T-cell (primary cell): ENCODE measurements at regions not wholly inside any gene's neighbourhood (a gene's known extent, or its start where the extent isn't known, plus 50 kb on each side); places are given as distances from the start of the nearest gene placed in this dataset.

Experiments used
- ATAC-seq, 4 experiments: fragments of 200-7000 bp in 3 of 4; fragments of 150-1000 bp in 1 of 4; cut with Tn5 transposase; replicated peaks in 1 of 4; 1 replicate in 3 of 4; 2 replicates in 1 of 4; pipeline ENCODE4 v1.10.0; 2021; ENCODE audit warnings: moderate library complexity in 3 of 4, mild to moderate bottlenecking in 2 of 4, moderate number of reproducible peaks in 1 of 4
- CTCF ChIA-PET, 2 donors: fragments of 300-600 bp; sonication (Branson Sonifier 250); formaldehyde crosslinking; loops; one replicate each; lab custom pipeline; 2022; ENCODE audit warnings: antibody characterized with exemption in 2 of 2; lab: Charles Lee
- POLR2A ChIA-PET, 2 donors: fragments of 300-600 bp; sonication (Branson Sonifier 250); formaldehyde crosslinking; loops; one replicate each; lab custom pipeline; 2022; ENCODE audit warnings: antibody characterized with exemption in 2 of 2; lab: Charles Lee
- DNase-seq, 35 experiments: peaks; one replicate each; pipeline versions ENCODE4 v3.0.0 to v3.0.0-alpha.2; 2013 to 2023
- H3K27ac ChIP-seq: one replicate; pipeline ENCODE4 v1.5.1; 2013; ENCODE audit warnings: low read length
- H3K27me3 ChIP-seq, 2 experiments: replicated peaks in 1 of 2; 1 replicate in 1 of 2; 2 replicates in 1 of 2; pipeline versions ENCODE4 v1.6.1 to v1.7.0; 2013; ENCODE audit warnings: low read length in 1 of 2, mixed read lengths in 1 of 2; ENCODE audit not compliant: control insufficient read depth in 2 of 2, insufficient read depth in 2 of 2; ENCODE audit errors: extremely low read depth in 1 of 2
- H3K36me3 ChIP-seq, 2 donors: 1 replicate in 1 of 2; 2 replicates in 1 of 2; pipeline versions ENCODE4 v1.6.1 to v1.7.0; 2013; ENCODE audit warnings: low read length in 1 of 2; ENCODE audit not compliant: control insufficient read depth in 2 of 2, insufficient read depth in 1 of 2; ENCODE audit errors: extremely low read depth in 1 of 2
- H3K4me1 ChIP-seq, 2 experiments: 1 replicate in 1 of 2; 2 replicates in 1 of 2; pipeline versions ENCODE4 v1.6.1 to v1.7.0; 2013; ENCODE audit warnings: low read length in 2 of 2, mixed read lengths in 1 of 2; ENCODE audit not compliant: insufficient read depth in 2 of 2, control insufficient read depth in 1 of 2; ENCODE audit errors: extremely low read depth in 1 of 2
- H3K4me3 ChIP-seq, 2 donors: 1 replicate in 1 of 2; 2 replicates in 1 of 2; pipeline versions ENCODE4 v1.5.1 to v1.7.0; 2013; ENCODE audit warnings: mild to moderate bottlenecking in 2 of 2, low read length in 1 of 2, moderate library complexity in 1 of 2; ENCODE audit not compliant: control insufficient read depth in 1 of 2; ENCODE audit errors: extremely low read depth in 1 of 2
- H3K9me3 ChIP-seq: 2 replicates; pipeline ENCODE4 v1.7.0; 2013
- H3K27ac Mint-ChIP-seq, 2 donors: one replicate each; pipeline ENCODE4 v1.8.0; 2020 to 2021; ENCODE audit warnings: mild to moderate bottlenecking in 2 of 2, mixed read lengths in 2 of 2
- H3K27me3 Mint-ChIP-seq, 2 donors: one replicate each; pipeline ENCODE4 v1.8.0; 2021 to 2022; ENCODE audit warnings: mixed read lengths in 2 of 2
- H3K36me3 Mint-ChIP-seq: one replicate; pipeline ENCODE4 v1.8.0; 2021; ENCODE audit warnings: mixed read lengths
- H3K4me1 Mint-ChIP-seq, 3 donors: one replicate each; pipeline ENCODE4 v1.8.0; 2020 to 2022; ENCODE audit warnings: mixed read lengths in 3 of 3, mild to moderate bottlenecking in 1 of 3
- H3K4me3 Mint-ChIP-seq, 3 donors: one replicate each; pipeline ENCODE4 v1.8.0; 2020 to 2022; ENCODE audit warnings: mild to moderate bottlenecking in 3 of 3, mixed read lengths in 3 of 3, moderate library complexity in 3 of 3
- H3K9me3 Mint-ChIP-seq, 3 donors: one replicate each; pipeline ENCODE4 v1.8.0; 2020 to 2022; ENCODE audit warnings: mixed read lengths in 3 of 3
- WGBS: methylation state at CpG from one replicate; pipeline ENCODE4 v1.1.5; 2013; ENCODE audit warnings: missing lambda C conversion rate; ENCODE audit not compliant: insufficient coverage; 5-methylcytosine and 5-hydroxymethylcytosine counted together

DNA sequence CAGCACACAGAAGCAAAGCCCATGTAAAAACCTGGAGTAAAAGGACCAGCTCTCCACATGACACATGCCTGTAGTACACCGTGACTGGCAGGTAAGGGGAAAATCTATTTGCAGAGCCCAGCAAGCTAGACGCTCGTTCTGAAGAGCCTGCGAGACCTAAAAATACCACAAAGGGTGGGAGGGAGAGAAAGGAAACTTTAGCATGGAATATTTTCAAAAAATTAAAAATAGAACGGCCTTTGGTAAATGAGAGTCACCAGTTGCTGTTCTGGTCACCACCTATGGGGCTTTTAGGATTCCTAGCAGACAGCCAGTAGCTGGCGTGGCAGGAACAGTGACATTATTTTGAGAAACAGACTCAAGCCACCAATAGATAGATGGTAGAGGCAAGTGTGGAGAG is 115.5 kb downstream of the MID1IP1 start:
- H3K36me3 ChIP-seq, result no peaks in the 10 kb centered on the region
- no peak for ATAC-seq
- no peak overlapping the region for H3K27ac ChIP-seq
- no peaks in the 10 kb centered on the region for H3K27me3 ChIP-seq
- Mint-ChIP-seq H3K4me3 (no peak overlapping the region), H3K4me1 (no peaks in the 10 kb centered on the region), H3K27me3 (peaks cover 0 to 5% of the 10 kb centered on the region in 2 donors), H3K9me3 (peaks cover 0 to 8% (median 0%) of the 10 kb centered on the region in 3 donors), H3K36me3 (no peaks in the 10 kb centered on the region), H3K27ac (no peak overlapping the region)
- WGBS, result no CpG with 5 or more reads among the region's 6 CpGs
- ChIA-PET POLR2A (no interaction called here), CTCF (no interaction called here)
- H3K9me3 ChIP-seq, result no peaks in the 10 kb centered on the region
- DNase-seq, result no peak
- H3K4me1 ChIP-seq, result no peaks in the 10 kb centered on the region
- no peak overlapping the region for H3K4me3 ChIP-seq

DNA sequence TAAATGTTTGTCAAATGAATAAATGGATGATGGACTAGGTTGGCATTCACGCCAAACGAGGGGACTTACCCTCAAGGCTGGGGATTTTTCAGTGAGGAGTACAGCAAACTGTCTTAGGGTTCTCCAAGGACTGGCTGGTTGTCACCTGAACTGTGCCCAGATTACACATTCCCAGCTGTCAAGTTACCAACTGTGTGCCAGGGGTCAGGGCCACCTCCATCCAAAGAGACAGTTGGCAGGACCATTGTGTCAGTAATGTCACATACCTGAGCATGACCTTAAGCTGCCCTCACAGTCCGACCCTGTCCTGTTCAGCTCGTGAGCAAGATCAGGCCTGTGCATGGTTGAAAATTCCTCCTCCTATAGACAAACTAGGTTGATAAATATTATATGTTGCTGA is 116.7 kb downstream of the MID1IP1 start:
- H3K27me3 Mint-ChIP-seq, result peaks cover 0 to 5% of the 10 kb centered on the region in 2 donors
- no peak overlapping the region for H3K4me3 Mint-ChIP-seq
- DNase-seq, result no peak
- Histone ChIP-seq H3K36me3 (no peaks in the 10 kb centered on the region), H3K27me3 (no peaks in the 10 kb centered on the region), H3K27ac (no peak overlapping the region), H3K4me1 (no peaks in the 10 kb centered on the region), H3K4me3 (no peak overlapping the region), H3K9me3 (no peaks in the 10 kb centered on the region)
- ChIA-PET POLR2A (no interaction called here), CTCF (no interaction called here)
- no peak for ATAC-seq
- no CpG with 5 or more reads among the region's 4 CpGs for WGBS
- H3K4me1 Mint-ChIP-seq, result no peaks in the 10 kb centered on the region
- H3K9me3 Mint-ChIP-seq, result peaks cover 0 to 8% (median 0%) of the 10 kb centered on the region in 3 donors
- no peak overlapping the region for H3K27ac Mint-ChIP-seq
- H3K36me3 Mint-ChIP-seq, result no peaks in the 10 kb centered on the region

- Histone ChIP-seq H3K9me3 (no peaks in the 10 kb centered on the region), H3K27ac (no peak overlapping the region), H3K4me1 (no peaks in the 10 kb centered on the region), H3K27me3 (no peaks in the 10 kb centered on the region), H3K36me3 (no peaks in the 10 kb centered on the region), H3K4me3 (no peak overlapping the region)
- no CpG with 5 or more reads among the region's 2 CpGs for WGBS
- Mint-ChIP-seq H3K36me3 (no peaks in the 10 kb centered on the region), H3K27ac (no peak overlapping the region), H3K4me1 (no peaks in the 10 kb centered on the region), H3K27me3 (peaks cover 0 to 5% of the 10 kb centered on the region in 2 donors), H3K4me3 (no peak overlapping the region), H3K9me3 (peaks cover 0 to 4% (median 0%) of the 10 kb centered on the region in 3 donors)
- ATAC-seq (no peak), DNase-seq (no peak)
- ChIA-PET POLR2A (no interaction called here), CTCF (no interaction called here)
These were observed 117.9 kb downstream of the MID1IP1 start for GRCh38 chrX:38919202-38919601.

DNA sequence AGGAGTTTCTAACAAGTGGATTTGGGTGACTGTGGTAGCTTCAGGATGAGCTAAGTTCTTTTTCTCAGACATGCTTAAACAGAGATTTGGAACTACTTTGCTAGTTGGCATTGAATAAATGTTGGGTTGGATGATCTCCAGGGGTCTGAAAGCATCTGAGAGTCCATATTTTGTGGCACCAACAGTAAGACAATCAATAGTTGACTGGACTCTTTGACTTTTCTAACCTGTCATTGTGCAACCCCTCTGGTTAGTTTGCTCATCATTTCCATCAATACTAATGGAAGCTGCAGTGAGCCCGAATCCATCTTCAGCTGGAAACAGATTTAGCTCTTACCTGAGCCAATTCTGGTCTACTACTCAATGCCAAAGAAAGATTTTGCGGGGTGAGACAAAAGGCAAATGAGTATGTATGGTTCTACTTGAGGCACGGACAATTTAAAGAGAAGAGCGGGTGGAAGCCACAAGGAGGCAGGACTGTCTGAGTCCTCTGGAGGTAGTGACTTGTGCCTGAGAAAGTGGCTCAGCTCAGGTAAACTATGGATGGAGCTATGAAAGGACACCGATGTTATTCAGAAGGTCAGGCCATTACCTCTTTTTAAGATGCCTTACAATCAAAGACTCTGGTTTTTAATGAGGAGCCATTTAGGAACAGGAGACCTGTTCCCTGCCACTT is 118.7 kb downstream of the MID1IP1 start:
- H3K4me1 ChIP-seq, result no peaks in the 10 kb centered on the region
- H3K27ac ChIP-seq, result no peak overlapping the region
- ChIA-PET POLR2A (no interaction called here), CTCF (no interaction called here)
- Mint-ChIP-seq H3K36me3 (no peaks in the 10 kb centered on the region), H3K27ac (no peak overlapping the region), H3K4me3 (no peak overlapping the region), H3K27me3 (peaks cover 0 to 2% of the 10 kb centered on the region in 2 donors), H3K4me1 (no peaks in the 10 kb centered on the region), H3K9me3 (peaks cover 0 to under 1% (median 0%) of the 10 kb centered on the region in 3 donors)
- no peak for ATAC-seq
- no peak overlapping the region for H3K4me3 ChIP-seq
- no peaks in the 10 kb centered on the region for H3K9me3 ChIP-seq
- DNase-seq, result no peak
- WGBS, result 95% methylated on average over 3 of the region's 5 CpGs
- H3K27me3 ChIP-seq, result no peaks in the 10 kb centered on the region
- H3K36me3 ChIP-seq, result no peaks in the 10 kb centered on the region

DNA sequence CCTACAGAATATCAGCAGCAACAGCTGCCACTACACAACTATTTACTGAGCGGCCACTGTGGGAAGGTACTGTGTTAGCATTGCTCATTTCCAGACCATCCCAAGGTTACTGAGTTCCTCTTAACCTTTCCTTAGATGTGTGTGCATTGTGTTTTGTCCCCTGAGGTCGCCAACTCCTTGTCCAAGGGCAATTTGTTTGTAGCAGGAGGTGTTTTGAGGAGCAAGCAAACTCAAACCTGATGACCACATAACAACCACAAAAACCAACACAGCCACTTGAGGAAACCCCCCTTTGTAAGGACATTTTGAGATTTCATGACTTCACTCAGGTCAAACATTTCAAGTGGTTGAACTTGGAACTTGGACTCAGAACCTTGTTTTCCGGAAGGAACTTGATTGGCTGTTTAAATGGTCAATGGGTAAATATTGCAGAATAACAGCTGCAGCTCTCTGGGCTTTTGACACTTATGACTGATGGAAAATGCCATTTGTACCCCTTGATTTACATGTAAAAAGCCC is 122.3 kb downstream of the MID1IP1 start:
- H3K4me1 Mint-ChIP-seq, result no peaks in the 10 kb centered on the region
- Histone ChIP-seq H3K27me3 (no peaks in the 10 kb centered on the region), H3K4me3 (no peak overlapping the region), H3K36me3 (no peaks in the 10 kb centered on the region), H3K27ac (no peak overlapping the region), H3K4me1 (no peaks in the 10 kb centered on the region), H3K9me3 (no peaks in the 10 kb centered on the region)
- H3K9me3 Mint-ChIP-seq, result peaks cover 0 to 4% (median 0%) of the 10 kb centered on the region in 3 donors
- no CpG with 5 or more reads among the region's 3 CpGs for WGBS
- H3K27ac Mint-ChIP-seq, result no peak overlapping the region
- DNase-seq (no peak), ATAC-seq (no peak)
- H3K36me3 Mint-ChIP-seq, result no peaks in the 10 kb centered on the region
- ChIA-PET POLR2A (no interaction called here), CTCF (no interaction called here)
- H3K4me3 Mint-ChIP-seq, result no peak overlapping the region
- peaks cover 0 to 5% of the 10 kb centered on the region in 2 donors for H3K27me3 Mint-ChIP-seq

DNA sequence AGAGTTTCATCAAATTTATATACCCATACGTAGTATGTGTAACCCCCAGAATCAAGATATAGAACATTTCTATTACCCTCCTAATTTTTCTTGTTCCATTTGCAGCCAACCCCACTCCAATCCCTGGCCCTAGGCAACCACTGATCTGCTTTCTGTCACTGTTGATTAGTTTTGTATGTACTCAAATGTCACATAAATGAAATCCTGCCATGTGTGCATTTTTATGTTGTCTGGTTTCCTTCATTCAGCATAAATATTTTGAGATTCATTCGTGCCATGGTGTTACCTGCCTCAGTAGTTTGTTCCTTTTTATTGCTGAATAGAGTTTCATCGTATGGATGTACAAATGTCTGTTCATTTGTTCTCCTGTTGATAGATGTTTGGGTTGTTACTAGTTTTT is 126.3 kb downstream of the MID1IP1 start:
- no peaks in the 10 kb centered on the region for H3K4me1 Mint-ChIP-seq
- no peak for DNase-seq
- no peak for ATAC-seq

More for the DNA sequence above, 126.3 kb downstream of the MID1IP1 start:
- H3K9me3 ChIP-seq, result no peaks in the 10 kb centered on the region
- CTCF ChIA-PET, result no interaction called here
- H3K27ac Mint-ChIP-seq, result no peak overlapping the region
- POLR2A ChIA-PET, result interaction anchor here in 1 of 2 donors (0.6 kb wide), 1 partner anchor 596 kb away, joined by 4 read pairs; no protein-coding TSS in a partner anchor
- no peaks in the 10 kb centered on the region for H3K36me3 Mint-ChIP-seq
- H3K4me1 ChIP-seq, result no peaks in the 10 kb centered on the region
- no peaks in the 10 kb centered on the region for H3K27me3 ChIP-seq
- 70% methylated on average over 2 of the region's 3 CpGs for WGBS
- H3K9me3 Mint-ChIP-seq, result peaks cover 0 to 4% (median 0%) of the 10 kb centered on the region in 3 donors
- no peak overlapping the region for H3K27ac ChIP-seq
- no peaks in the 10 kb centered on the region for H3K36me3 ChIP-seq
- no peak overlapping the region for H3K4me3 Mint-ChIP-seq
- H3K4me3 ChIP-seq, result no peak overlapping the region
- peaks cover 0 to 5% of the 10 kb centered on the region in 2 donors for H3K27me3 Mint-ChIP-seq
